ENCODE measurements at regions not wholly inside any gene's neighbourhood (a gene's known extent, or its start where the extent isn't known, plus 50 kb on each side); places are given as distances from the start of the nearest gene placed in this dataset.

- no peaks in the 10 kb centered on the region for H3K9me3 ChIP-seq
- TF ChIP-seq CTCF (IDR thresholded peaks at IDR 0.05), result no peak
- no peaks in the 10 kb centered on the region for H3K36me3 ChIP-seq
- no peak overlapping the region for H3K27ac ChIP-seq
- no peak for ATAC-seq (ENCODE audit: insufficient number of reproducible peaks, low FRiP score, low read depth)
- H3K4me1 ChIP-seq (ENCODE audit: control insufficient read depth in 1 of 2, low read depth in 2 of 2), result no peaks in the 10 kb centered on the region
- H3K4me3 ChIP-seq, result no peak overlapping the region
- H3K27me3 ChIP-seq (replicated peaks; ENCODE audit: insufficient read depth), result no peaks in the 10 kb centered on the region
- DNase-seq (ENCODE audit: low spot score), result no peak
Observed at GRCh38 chr10:107692072-107692471, 527.6 kb upstream of the SORCS1 start.

- no peaks in the 10 kb centered on the region for H3K4me1 ChIP-seq (ENCODE audit: control insufficient read depth in 1 of 2, low read depth in 2 of 2)
- no peak for ATAC-seq (ENCODE audit: insufficient number of reproducible peaks, low FRiP score, low read depth)
Observed at GRCh38 chr10:107689323-107689722, 524.8 kb upstream of the SORCS1 start.

GRCh38 chr10:107687701-107688100 lies 523.2 kb upstream of the SORCS1 start:
- Histone ChIP-seq H3K27me3 (replicated peaks; ENCODE audit: insufficient read depth) (no peaks in the 10 kb centered on the region), H3K4me1 (ENCODE audit: control insufficient read depth in 1 of 2, low read depth in 2 of 2) (no peaks in the 10 kb centered on the region), H3K9me3 (no peaks in the 10 kb centered on the region), H3K4me3 (no peak overlapping the region), H3K36me3 (no peaks in the 10 kb centered on the region), H3K27ac (no peak overlapping the region)
- DNase-seq (ENCODE audit: low spot score), result no peak
- no peak for ATAC-seq (ENCODE audit: insufficient number of reproducible peaks, low FRiP score, low read depth)
- TF ChIP-seq CTCF (IDR thresholded peaks at IDR 0.05), result no peak

More at GRCh38 chr10:107689323-107689722, 524.8 kb upstream of the SORCS1 start:
- H3K27me3 ChIP-seq (replicated peaks; ENCODE audit: insufficient read depth), result no peaks in the 10 kb centered on the region
- H3K27ac ChIP-seq, result no peak overlapping the region
- H3K36me3 ChIP-seq, result no peaks in the 10 kb centered on the region
- TF ChIP-seq CTCF (IDR thresholded peaks at IDR 0.05), result no peak
- no peak overlapping the region for H3K4me3 ChIP-seq
- DNase-seq (ENCODE audit: low spot score), result no peak
- no peaks in the 10 kb centered on the region for H3K9me3 ChIP-seq

GRCh38 chr10:107686095-107686494 lies 521.6 kb upstream of the SORCS1 start:
- no peak for DNase-seq (ENCODE audit: low spot score)
- H3K4me1 ChIP-seq (ENCODE audit: control insufficient read depth in 1 of 2, low read depth in 2 of 2), result no peaks in the 10 kb centered on the region
- H3K9me3 ChIP-seq, result no peaks in the 10 kb centered on the region
- H3K27me3 ChIP-seq (replicated peaks; ENCODE audit: insufficient read depth), result no peaks in the 10 kb centered on the region
- ATAC-seq (ENCODE audit: insufficient number of reproducible peaks, low FRiP score, low read depth), result no peak
- no peaks in the 10 kb centered on the region for H3K36me3 ChIP-seq
- H3K4me3 ChIP-seq, result no peak overlapping the region
- no peak for TF ChIP-seq CTCF (IDR thresholded peaks at IDR 0.05)
- H3K27ac ChIP-seq, result no peak overlapping the region

GRCh38 chr10:107671960-107672359 lies 507.5 kb upstream of the SORCS1 start:
- Histone ChIP-seq H3K27me3 (replicated peaks; ENCODE audit: insufficient read depth) (no peaks in the 10 kb centered on the region), H3K9me3 (no peaks in the 10 kb centered on the region), H3K36me3 (no peaks in the 10 kb centered on the region), H3K4me1 (ENCODE audit: control insufficient read depth in 1 of 2, low read depth in 2 of 2) (no peaks in the 10 kb centered on the region), H3K4me3 (no peak overlapping the region), H3K27ac (no peak overlapping the region)
- ATAC-seq (ENCODE audit: insufficient number of reproducible peaks, low FRiP score, low read depth) (no peak), DNase-seq (ENCODE audit: low spot score) (no peak)
- no peak for TF ChIP-seq CTCF (IDR thresholded peaks at IDR 0.05)
